ENCODE measurements at regions not wholly inside any gene's neighbourhood (a gene's known extent, or its start where the extent isn't known, plus 50 kb on each side); places are given as distances from the start of the nearest gene placed in this dataset.

GRCh38 chr10:130969700-130970099, 341.8 kb downstream of the TCERG1L start:
- Histone ChIP-seq H3K4me1 (peaks cover 0 to 9% of the 10 kb centered on the region in 2 donors), H3K36me3 (no peaks in the 10 kb centered on the region), H3K4me3 (no peak overlapping the region), H3K9me3 (no peaks in the 10 kb centered on the region), H3K27me3 (no peaks in the 10 kb centered on the region), H3K27ac (no peak overlapping the region)
- intact Hi-C loops (cut with DNase I; ENCODE audit: low total_unique reads): no loop called here
- no peak for DNase-seq
- in situ Hi-C loops (cut with MboI; ENCODE audit: low sequenced_read_pairs in 4 of 4): no loop called here
- no peak for TF ChIP-seq CTCF (IDR thresholded peaks at IDR 0.05 in 4 of 5, conservative IDR thresholded peaks at IDR 0.05 in 1 of 5)
- no peak for TF ChIP-seq POLR2A (IDR thresholded peaks at IDR 0.05)
- no peak for ATAC-seq

- intact Hi-C loops (cut with DNase I; ENCODE audit: low total_unique reads): no loop called here
- H3K27me3 ChIP-seq: no peaks in the 10 kb centered on the region
- ATAC-seq (no peak), DNase-seq (no peak)
- H3K36me3 ChIP-seq: no peaks in the 10 kb centered on the region
- no peaks in the 10 kb centered on the region for H3K9me3 ChIP-seq
- TF ChIP-seq POLR2A (IDR thresholded peaks at IDR 0.05): no peak
- no peak for TF ChIP-seq CTCF (IDR thresholded peaks at IDR 0.05 in 4 of 5, conservative IDR thresholded peaks at IDR 0.05 in 1 of 5)
- in situ Hi-C loops (cut with MboI; ENCODE audit: low sequenced_read_pairs in 4 of 4): no loop called here
- no peak overlapping the region for H3K27ac ChIP-seq
- peaks cover 0 to 9% of the 10 kb centered on the region in 2 donors for H3K4me1 ChIP-seq
- no peak overlapping the region for H3K4me3 ChIP-seq
Observed at GRCh38 chr10:130970341-130971122, 341.0 kb downstream of the TCERG1L start.

- ATAC-seq (no peak), DNase-seq (no peak)
- in situ Hi-C loops (cut with MboI; ENCODE audit: low sequenced_read_pairs in 4 of 4): no loop called here
- Histone ChIP-seq H3K27me3 (no peaks in the 10 kb centered on the region), H3K4me1 (peaks cover 0 to 9% of the 10 kb centered on the region in 2 donors), H3K4me3 (no peak overlapping the region), H3K36me3 (no peaks in the 10 kb centered on the region), H3K27ac (no peak overlapping the region), H3K9me3 (no peaks in the 10 kb centered on the region)
- TF ChIP-seq CTCF (IDR thresholded peaks at IDR 0.05 in 4 of 5, conservative IDR thresholded peaks at IDR 0.05 in 1 of 5): no peak
- TF ChIP-seq POLR2A (IDR thresholded peaks at IDR 0.05): no peak
- intact Hi-C loops (cut with DNase I; ENCODE audit: low total_unique reads): no loop called here
Observed at GRCh38 chr10:130971123-130971435, 340.4 kb downstream of the TCERG1L start.

- ATAC-seq (no peak), DNase-seq (no peak)
- H3K4me3 ChIP-seq: no peak overlapping the region
- H3K9me3 ChIP-seq: no peaks in the 10 kb centered on the region
- intact Hi-C loops (cut with DNase I; ENCODE audit: low total_unique reads) (no loop called here), in situ Hi-C loops (cut with MboI; ENCODE audit: low sequenced_read_pairs in 4 of 4) (no loop called here)
- TF ChIP-seq CTCF (IDR thresholded peaks at IDR 0.05 in 4 of 5, conservative IDR thresholded peaks at IDR 0.05 in 1 of 5) (no peak), POLR2A (IDR thresholded peaks at IDR 0.05) (no peak)
- H3K36me3 ChIP-seq: no peaks in the 10 kb centered on the region
- H3K4me1 ChIP-seq: peaks cover 0 to 4% of the 10 kb centered on the region in 2 donors
- H3K27ac ChIP-seq: no peak overlapping the region
- H3K27me3 ChIP-seq: no peaks in the 10 kb centered on the region
Observed at GRCh38 chr10:130973127-130973839, 338.2 kb downstream of the TCERG1L start.
